Bronchial epithelial cell (primary cell): ENCODE measurements at regions not wholly inside any gene's neighbourhood (a gene's known extent, or its start where the extent isn't known, plus 50 kb on each side); places are given as distances from the start of the nearest gene placed in this dataset.
"Not testable (repeated sequence)": the region's sequence is repeated elsewhere in the genome, so short reads cannot be mapped to it uniquely, and the experiment has no call there.

ENCODE experiments used
- DNase-seq: peaks from one replicate; pipeline ENCODE4 v3.0.0-alpha.2; 2010; ENCODE audit warnings: low read depth
- FAIRE-seq: peaks from 2 replicates; lab custom pipeline; 2011; peaks lifted over from hg19 to GRCh38; lab: Jason Lieb, UNC
- H3K27me3 ChIP-seq: 2 replicates; pipeline ENCODE4 v1.5.1; 2011; ENCODE audit warnings: low read length; ENCODE audit not compliant: control insufficient read depth, insufficient read depth
- H3K36me3 ChIP-seq: 2 replicates; pipeline ENCODE4 v1.5.1; 2011; ENCODE audit warnings: low read length; ENCODE audit not compliant: control insufficient read depth, insufficient read depth
- H3K4me3 ChIP-seq: 2 replicates; pipeline ENCODE4 v1.5.1; 2011; ENCODE audit warnings: mild to moderate bottlenecking, low read depth, low read length, control low read depth
- CTCF ChIP-seq: IDR thresholded peaks from 2 replicates; pipeline ENCODE4 v1.5.1; 2011; ENCODE audit warnings: mild to moderate bottlenecking, moderate library complexity, low read length, control low read depth, inconsistent platforms; ENCODE audit not compliant: insufficient read depth, severe bottlenecking

GRCh38 chr20:33929917-33930316, 63.8 kb upstream of the RALY start:
- FAIRE-seq (no peak), DNase-seq (no peak)
- TF ChIP-seq CTCF = no peak
- no peak overlapping the region for H3K4me3 ChIP-seq
- H3K27me3 ChIP-seq = no peaks in the 10 kb centered on the region
- H3K36me3 ChIP-seq = no peaks in the 10 kb centered on the region

GRCh38 chr20:33933469-33933909, 60.2 kb upstream of the RALY start:
- Histone ChIP-seq H3K27me3 (no peaks in the 10 kb centered on the region), H3K4me3 (no peak overlapping the region), H3K36me3 (no peaks in the 10 kb centered on the region)
- DNase-seq (peak; percentile 56), FAIRE-seq (no peak)
- peak; percentile 81 for TF ChIP-seq CTCF

- Histone ChIP-seq H3K36me3 (no peaks in the 10 kb centered on the region), H3K4me3 (no peak overlapping the region), H3K27me3 (no peaks in the 10 kb centered on the region)
- no peak for DNase-seq
- TF ChIP-seq CTCF = no peak
- no peak for FAIRE-seq
These were observed 57.1 kb upstream of the RALY start for GRCh38 chr20:33936656-33937055.

GRCh38 chr20:33939031-33939430, 54.7 kb upstream of the RALY start:
- DNase-seq = peak; percentile 87
- H3K27me3 ChIP-seq, H3K4me3 ChIP-seq, H3K36me3 ChIP-seq, FAIRE-seq: not testable (repeated sequence)

- no peaks in the 10 kb centered on the region for H3K36me3 ChIP-seq
- no peaks in the 10 kb centered on the region for H3K27me3 ChIP-seq
- no peak for DNase-seq
- FAIRE-seq = no peak
- TF ChIP-seq CTCF = no peak
- no peak overlapping the region for H3K4me3 ChIP-seq
These were observed 53.0 kb upstream of the RALY start for GRCh38 chr20:33940666-33941065.
